HL-60 (cell line): ENCODE measurements at regions not wholly inside any gene's neighbourhood (a gene's known extent, or its start where the extent isn't known, plus 50 kb on each side); places are given as distances from the start of the nearest gene placed in this dataset.

Experiments
- CTCF ChIP-seq: IDR thresholded peaks from one replicate; pipeline ENCODE4 v1.5.1; 2011; ENCODE audit warnings: low read length, control low read depth, inconsistent platforms; ENCODE audit not compliant: insufficient read depth
- POLR2AphosphoS5 ChIP-seq: IDR thresholded peaks from 2 replicates; pipeline ENCODE4 v1.6.1; 2012; ENCODE audit warnings: low read depth

GRCh38 chr18:76670564-76671288, 151.6 kb upstream of the ZNF236 start:
- TF ChIP-seq CTCF = no peak
- TF ChIP-seq POLR2AphosphoS5 = no peak
